DMS79 treated with DMSO at 0.1 percent for 48 hours (cell line): ENCODE measurements at regions not wholly inside any gene's neighbourhood (a gene's known extent, or its start where the extent isn't known, plus 50 kb on each side); places are given as distances from the start of the nearest gene placed in this dataset.
"Not testable (repeated sequence)": the region's sequence is repeated elsewhere in the genome, so short reads cannot be mapped to it uniquely, and the experiment has no call there.

Experiments
- DNase-seq: peaks from one replicate; lab custom pipeline; 2025; lab: John Stamatoyannopoulos, UW

GRCh38 chr2:163085366-163086024 is 246.9 kb upstream of the KCNH7 start:
- peak; percentile 25 for DNase-seq

GRCh38 chr2:163081754-163082153 is 243.2 kb upstream of the KCNH7 start:
- DNase-seq, result no peak

GRCh38 chr2:163077241-163077640 is 238.7 kb upstream of the KCNH7 start:
- no peak for DNase-seq

DNA sequence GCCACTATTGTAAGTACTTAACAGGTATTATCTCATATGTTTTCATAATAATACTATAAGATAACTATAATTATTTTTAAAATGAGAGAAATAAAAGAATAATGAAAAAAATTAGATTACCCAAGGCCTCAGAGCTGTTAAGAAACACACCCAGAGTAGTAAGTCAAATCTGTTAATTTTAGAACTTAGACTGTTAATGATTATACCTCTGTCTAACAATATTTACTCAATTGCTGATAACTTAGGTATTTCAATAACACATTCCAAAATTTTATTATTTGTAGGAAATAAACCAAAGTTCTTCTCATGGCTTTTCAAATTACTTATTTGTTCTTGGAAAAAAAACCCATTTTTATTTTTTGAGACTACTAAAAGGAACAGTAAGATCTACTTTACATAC is 227.5 kb upstream of the KCNH7 start:
- no peak for DNase-seq

DNA sequence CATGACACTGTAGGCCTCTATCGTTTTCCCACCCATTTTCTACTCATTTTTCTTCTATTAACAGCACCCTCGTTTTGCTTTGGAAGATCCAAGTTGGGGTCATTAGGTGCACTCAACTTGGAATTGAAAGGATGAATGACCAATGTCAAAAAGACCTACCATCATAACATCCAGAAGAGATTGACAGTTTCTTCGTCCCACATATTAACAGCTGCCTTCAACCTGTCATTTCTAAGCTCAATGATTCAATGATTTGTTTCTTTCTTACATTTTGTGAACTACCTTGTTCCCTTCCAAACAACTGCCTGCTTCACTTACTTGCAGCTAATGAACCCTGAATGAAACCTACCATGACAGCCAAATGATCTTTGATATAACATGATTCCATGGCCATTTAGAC is 224.0 kb upstream of the KCNH7 start:
- DNase-seq, result no peak

GRCh38 chr2:163046615-163047014 is 208.0 kb upstream of the KCNH7 start:
- no peak for DNase-seq

DNA sequence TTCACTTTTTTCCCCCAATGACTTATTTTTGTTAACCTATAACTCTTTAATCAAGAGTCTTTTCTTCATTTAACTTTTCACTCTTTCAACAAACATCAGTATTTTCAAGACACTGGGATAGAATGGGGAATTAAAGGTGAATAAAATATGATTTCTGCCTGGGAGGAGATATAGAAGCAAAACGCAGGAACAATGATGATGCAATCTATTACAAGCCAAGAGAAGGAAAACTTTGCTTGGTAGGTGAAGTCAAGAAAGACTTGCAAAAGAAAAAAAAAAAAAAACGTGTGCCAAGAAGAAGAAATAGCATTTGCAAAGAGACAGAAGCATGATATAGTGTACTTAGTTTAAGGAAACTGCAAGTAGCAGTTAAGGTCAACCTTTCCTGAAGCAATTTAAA is 207.3 kb upstream of the KCNH7 start:
- DNase-seq, result no peak

GRCh38 chr2:163044114-163044513 is 205.5 kb upstream of the KCNH7 start:
- DNase-seq, result no peak

- DNase-seq, result no peak
These were observed 204.6 kb upstream of the KCNH7 start for GRCh38 chr2:163043201-163043600.

- no peak for DNase-seq
These were observed 200.7 kb upstream of the KCNH7 start for GRCh38 chr2:163039266-163039665.

DNA sequence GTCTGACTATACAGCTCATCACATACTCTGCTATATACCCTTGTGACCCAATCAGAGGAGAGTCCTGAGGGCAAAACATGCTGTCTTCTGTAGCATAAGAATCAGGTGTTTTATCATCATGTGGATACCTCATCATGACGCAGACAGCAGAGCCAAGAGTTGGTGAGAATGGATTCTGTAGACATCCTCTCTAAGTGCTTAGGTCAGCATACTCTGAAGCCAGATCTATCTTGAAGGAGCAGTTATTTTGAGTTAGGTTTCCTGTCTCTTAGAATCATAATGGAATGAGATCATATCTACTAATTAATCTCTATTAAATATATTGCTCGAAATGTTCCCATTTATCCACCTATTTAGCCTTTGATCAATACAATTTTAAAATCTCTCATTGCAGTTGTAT is 190.2 kb upstream of the KCNH7 start:
- DNase-seq, result no peak

- DNase-seq, result not testable (repeated sequence)
These were observed 187.7 kb upstream of the KCNH7 start for GRCh38 chr2:163026136-163026775.

- not testable (repeated sequence) for DNase-seq
These were observed 178.3 kb upstream of the KCNH7 start for GRCh38 chr2:163016882-163017281.

GRCh38 chr2:163011000-163011399 is 172.4 kb upstream of the KCNH7 start:
- DNase-seq, result peak; percentile 95

DNA sequence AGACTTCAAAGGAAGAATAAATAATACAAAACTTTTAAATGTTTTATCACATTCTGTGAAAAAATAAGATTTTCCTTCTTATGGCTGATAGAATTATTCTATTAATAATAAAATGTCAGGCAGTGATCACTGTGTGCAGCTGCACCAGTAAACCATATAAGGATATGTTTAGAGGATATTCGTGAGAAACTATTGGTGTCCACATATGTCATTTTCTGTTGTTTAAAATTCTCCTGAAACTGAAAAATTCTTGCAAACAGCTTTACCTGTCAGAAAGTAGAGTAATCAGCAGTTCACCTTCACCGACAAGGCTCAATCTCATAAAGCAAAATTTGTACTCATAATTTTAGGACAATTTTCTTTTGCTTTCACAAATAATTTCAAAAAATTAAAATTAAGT is 170.1 kb upstream of the KCNH7 start:
- no peak for DNase-seq

DNA sequence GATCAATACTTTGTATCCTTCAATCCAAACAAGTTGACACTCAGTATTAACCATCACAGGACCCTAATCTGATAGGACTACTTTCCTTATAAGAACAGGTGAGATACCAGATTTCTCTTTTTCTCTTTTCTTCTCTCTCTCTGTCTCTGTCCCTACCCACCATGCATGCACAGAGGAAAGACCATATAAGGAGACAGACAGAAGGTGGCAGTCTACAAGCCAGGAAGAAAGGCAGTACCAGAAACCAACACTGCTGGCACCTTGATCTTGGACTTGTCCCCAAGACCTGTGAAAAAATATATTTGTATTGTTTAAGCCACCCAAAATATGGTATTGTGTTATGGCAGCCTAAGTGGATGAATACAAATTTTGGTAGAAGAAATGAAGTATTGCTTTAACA is 156.2 kb upstream of the KCNH7 start:
- no peak for DNase-seq

GRCh38 chr2:162992828-162993227 is 154.3 kb upstream of the KCNH7 start:
- no peak for DNase-seq

DNA sequence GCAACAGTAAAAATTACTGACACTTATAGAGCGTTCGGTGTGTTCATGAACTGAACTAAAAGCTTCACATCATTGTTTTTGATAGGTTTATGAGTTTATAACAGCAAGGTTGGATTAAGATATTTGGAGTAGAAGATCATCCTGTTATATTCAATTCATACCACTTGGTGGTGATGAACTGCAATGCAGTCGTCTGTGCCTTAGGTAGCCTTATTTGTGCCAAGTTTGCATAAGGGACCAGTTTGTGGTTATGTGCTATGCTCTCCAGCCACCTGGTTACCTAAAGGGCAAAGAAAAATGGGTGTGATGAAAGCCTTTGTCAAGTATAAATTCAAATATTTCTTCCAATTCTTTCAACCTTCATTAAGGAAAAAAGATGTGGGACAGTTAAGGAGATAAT is 150.9 kb upstream of the KCNH7 start:
- peak; percentile 33 for DNase-seq

DNA sequence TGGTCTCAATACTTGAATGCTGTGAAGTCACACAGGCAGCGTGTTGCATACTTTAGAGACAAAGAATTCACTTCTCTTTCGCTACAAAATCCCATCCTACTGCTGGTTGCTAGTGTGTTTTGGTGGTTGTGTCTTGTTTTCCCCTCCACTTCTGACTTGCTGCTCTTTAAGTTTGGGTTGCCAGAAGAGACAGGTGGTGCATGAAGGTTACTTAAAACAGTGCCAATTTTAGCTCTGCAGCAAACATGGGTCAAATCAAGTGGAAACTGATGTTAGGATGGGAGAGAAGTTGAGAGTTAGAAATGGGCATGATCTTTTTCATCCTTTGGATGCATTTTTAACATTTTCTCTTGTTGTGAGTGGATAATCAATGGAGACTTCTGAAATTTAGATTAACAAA is 136.2 kb upstream of the KCNH7 start:
- DNase-seq, result no peak

DNA sequence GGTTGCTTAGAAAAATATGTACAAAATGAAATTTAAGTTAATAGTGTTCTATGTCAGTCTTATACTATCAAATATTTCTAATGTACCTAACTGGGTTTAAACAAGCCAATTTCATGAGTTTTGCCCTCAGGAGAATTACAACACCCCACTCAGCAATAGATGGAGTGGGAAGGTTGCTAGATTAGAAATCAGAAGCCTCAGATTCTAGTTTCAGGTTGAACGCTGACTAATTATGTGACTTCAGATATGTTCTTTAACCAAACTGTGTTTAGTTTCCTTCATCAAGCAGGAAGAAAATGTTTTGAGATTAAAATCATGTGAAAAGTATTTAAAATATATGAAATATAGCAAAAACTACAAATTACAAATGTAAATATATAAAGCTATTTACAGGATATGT is 133.8 kb upstream of the KCNH7 start:
- DNase-seq, result no peak

- no peak for DNase-seq
These were observed 129.7 kb upstream of the KCNH7 start for GRCh38 chr2:162968306-162968705.

- no peak for DNase-seq
These were observed 129.2 kb upstream of the KCNH7 start for GRCh38 chr2:162967811-162968210.

GRCh38 chr2:162967147-162967546 is 128.6 kb upstream of the KCNH7 start:
- no peak for DNase-seq

DNA sequence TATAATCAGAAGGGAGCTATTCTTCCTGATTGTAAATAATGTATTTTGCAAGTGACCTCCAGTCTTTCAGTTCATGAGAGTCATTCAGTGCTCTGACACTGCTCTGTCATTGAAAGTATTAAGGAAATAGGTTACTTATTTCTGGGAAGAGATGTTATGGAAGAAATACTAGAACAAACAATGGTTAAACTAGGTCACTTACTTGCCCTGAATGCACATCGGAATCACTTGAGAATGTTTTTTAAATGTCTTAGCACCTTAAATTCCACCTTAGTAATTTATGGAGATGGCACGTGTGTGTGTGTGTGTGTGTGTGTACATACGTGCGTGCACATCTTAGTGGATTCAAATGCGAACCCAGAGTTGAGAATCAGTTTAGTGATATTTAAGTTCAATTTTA is 126.6 kb upstream of the KCNH7 start:
- no peak for DNase-seq
